Stimulated activated effector memory CD8-positive, alpha-beta T cell treated with anti-CD3 and anti-CD28 coated beads, Interleukin-12 subunit alpha, Interleukin-12 subunit beta, amount 100 ng/mL, for 72 hours (primary cell): ENCODE measurements at regions not wholly inside any gene's neighbourhood (a gene's known extent, or its start where the extent isn't known, plus 50 kb on each side); places are given as distances from the start of the nearest gene placed in this dataset.
A peak's percentile ranks its signal among the peaks of the same experiment; 100 is the strongest.
"Not testable (repeated sequence)": the region's sequence is repeated elsewhere in the genome, so short reads cannot be mapped to it uniquely, and the experiment has no call there.

Experiments
- ATAC-seq: fragments of 150-1000 bp; cut with Tn5 transposase; 2 replicates; pipeline ENCODE4 v1.10.0; 2021
- DNase-seq, 2 donors: peaks; one replicate each; pipeline ENCODE4 v3.0.0; 2021 to 2022; ENCODE audit warnings: low spot score in 2 of 2
- H3K27ac Mint-ChIP-seq: one replicate; pipeline ENCODE4 v1.8.0; 2022; ENCODE audit warnings: mild to moderate bottlenecking, mixed read lengths
- H3K36me3 Mint-ChIP-seq: one replicate; pipeline ENCODE4 v1.8.0; 2022; ENCODE audit warnings: mild to moderate bottlenecking, mixed read lengths
- H3K4me1 Mint-ChIP-seq: one replicate; pipeline ENCODE4 v1.8.0; 2022; ENCODE audit warnings: mixed read lengths
- H3K4me3 Mint-ChIP-seq: one replicate; pipeline ENCODE4 v1.8.0; 2022; ENCODE audit warnings: mild to moderate bottlenecking, mixed read lengths
- H3K9me3 Mint-ChIP-seq: one replicate; pipeline ENCODE4 v1.8.0; 2022; ENCODE audit warnings: mixed read lengths

- no peaks in the 10 kb centered on the region for H3K36me3 Mint-ChIP-seq
- DNase-seq: no peak
- no peaks in the 10 kb centered on the region for H3K4me1 Mint-ChIP-seq
- H3K27ac Mint-ChIP-seq: no peak overlapping the region
- peaks cover 3% of the 10 kb centered on the region for H3K9me3 Mint-ChIP-seq
- ATAC-seq: no peak
- no peak overlapping the region for H3K4me3 Mint-ChIP-seq
Measured at GRCh38 chr2:758073-758820, 81.0 kb upstream of the TMEM18 start.

DNA sequence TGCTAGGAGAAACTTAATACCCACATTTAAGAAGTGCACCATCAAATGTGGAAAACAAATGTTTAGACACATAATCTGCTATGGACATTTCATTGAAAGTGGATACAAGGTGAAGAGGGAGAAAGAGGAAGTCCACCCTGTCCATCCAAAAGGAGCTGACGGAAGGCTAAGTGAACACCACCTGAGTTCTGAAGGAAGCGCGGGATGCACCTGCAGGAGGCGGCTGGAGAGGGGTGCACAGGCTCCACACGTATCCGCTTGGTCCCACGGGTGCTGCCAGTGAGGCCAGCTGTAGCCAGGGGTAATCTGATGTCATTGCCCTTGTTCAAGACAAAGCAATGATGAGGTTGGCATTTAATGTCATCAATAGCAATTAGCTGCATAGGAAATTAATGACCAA is 75.9 kb upstream of the TMEM18 start:
- Mint-ChIP-seq H3K36me3 (no peaks in the 10 kb centered on the region), H3K4me1 (no peaks in the 10 kb centered on the region), H3K9me3 (peaks cover 3% of the 10 kb centered on the region), H3K27ac (no peak overlapping the region), H3K4me3 (no peak overlapping the region)
- ATAC-seq: no peak
- no peak for DNase-seq

DNA sequence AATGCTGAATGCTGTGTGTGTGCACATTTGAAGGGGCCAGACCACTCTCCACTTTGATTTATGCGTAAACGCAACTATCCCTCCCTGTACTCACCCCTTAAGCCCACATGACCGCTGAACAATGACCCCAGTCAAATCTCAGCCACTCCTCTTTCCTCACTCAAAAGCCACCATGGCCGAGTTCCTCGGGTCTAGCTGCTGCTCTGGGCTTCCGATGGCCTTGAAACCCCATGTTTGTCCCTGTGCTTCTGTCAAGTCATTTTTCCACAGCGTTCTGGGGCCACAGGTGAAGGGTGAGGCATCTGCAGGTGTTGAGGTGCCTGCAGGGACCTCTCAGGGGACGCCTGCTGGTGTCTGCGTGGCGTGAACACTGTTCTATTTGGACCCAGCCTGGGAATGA is 74.3 kb upstream of the TMEM18 start:
- DNase-seq (no peak), ATAC-seq (no peak)
- Mint-ChIP-seq H3K27ac (no peak overlapping the region), H3K4me1 (no peaks in the 10 kb centered on the region), H3K9me3 (no peaks in the 10 kb centered on the region), H3K4me3 (no peak overlapping the region), H3K36me3 (no peaks in the 10 kb centered on the region)

DNA sequence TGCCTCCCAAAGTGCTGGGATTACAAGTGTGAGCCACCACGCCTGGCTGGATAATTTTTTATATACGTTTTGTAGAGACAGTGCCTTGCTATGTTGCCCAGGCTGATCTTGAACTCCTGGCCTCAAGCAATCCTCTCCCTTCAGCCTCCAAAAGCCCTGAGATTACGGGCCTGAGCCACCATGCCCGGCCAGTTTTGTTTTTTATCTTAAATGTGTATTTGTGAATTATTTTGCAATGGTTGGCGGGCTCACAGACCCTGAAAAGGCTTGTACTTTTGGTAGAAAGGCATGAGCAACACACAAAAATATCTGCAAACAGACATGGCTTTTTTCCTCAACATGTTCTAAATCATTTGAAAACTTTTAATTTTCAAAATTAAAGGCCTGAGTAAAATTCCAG is 73.4 kb upstream of the TMEM18 start:
- peaks cover under 1% of the 10 kb centered on the region for H3K9me3 Mint-ChIP-seq
- no peak overlapping the region for H3K27ac Mint-ChIP-seq
- DNase-seq (no peak), ATAC-seq (no peak)
- H3K36me3 Mint-ChIP-seq: no peaks in the 10 kb centered on the region
- H3K4me3 Mint-ChIP-seq: no peak overlapping the region
- H3K4me1 Mint-ChIP-seq: no peaks in the 10 kb centered on the region

- Mint-ChIP-seq H3K9me3 (peaks cover 2% of the 10 kb centered on the region), H3K4me3 (no peak overlapping the region), H3K36me3 (no peaks in the 10 kb centered on the region), H3K4me1 (no peaks in the 10 kb centered on the region), H3K27ac (no peak overlapping the region)
- ATAC-seq (no peak), DNase-seq (no peak)
Measured at GRCh38 chr2:747762-748351, 70.7 kb upstream of the TMEM18 start.

DNA sequence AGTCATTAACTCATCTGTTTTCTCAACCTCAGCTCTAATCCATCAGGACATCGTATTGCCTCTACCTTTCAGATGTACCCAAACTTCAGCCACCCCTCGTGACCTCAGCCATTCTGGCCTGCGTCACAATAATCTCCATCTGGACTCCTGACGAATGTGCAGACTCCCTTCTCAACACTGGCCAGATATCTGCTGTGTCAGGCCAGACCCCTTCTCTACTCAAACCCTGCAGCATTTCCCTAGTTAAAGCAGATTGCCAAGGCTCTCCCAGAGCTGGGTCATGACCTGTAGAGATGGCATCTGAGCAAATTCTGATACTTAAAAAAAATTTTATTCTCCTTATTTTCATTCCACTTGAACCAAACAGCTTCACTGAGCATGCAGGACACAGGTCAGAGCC is 69.5 kb upstream of the TMEM18 start:
- Mint-ChIP-seq H3K4me3 (no peak overlapping the region), H3K9me3 (peaks cover 2% of the 10 kb centered on the region), H3K27ac (no peak overlapping the region), H3K4me1 (no peaks in the 10 kb centered on the region), H3K36me3 (no peaks in the 10 kb centered on the region)
- DNase-seq: no peak
- no peak for ATAC-seq

GRCh38 chr2:744088-744487 is 66.9 kb upstream of the TMEM18 start:
- Mint-ChIP-seq H3K9me3 (peaks cover 2% of the 10 kb centered on the region), H3K4me3 (no peak overlapping the region), H3K36me3 (no peaks in the 10 kb centered on the region), H3K27ac (no peak overlapping the region), H3K4me1 (no peaks in the 10 kb centered on the region)
- no peak for ATAC-seq
- DNase-seq: no peak

- DNase-seq (no peak), ATAC-seq (no peak)
- no peaks in the 10 kb centered on the region for H3K4me1 Mint-ChIP-seq
- H3K9me3 Mint-ChIP-seq: peaks cover 2% of the 10 kb centered on the region
- no peaks in the 10 kb centered on the region for H3K36me3 Mint-ChIP-seq
- H3K27ac Mint-ChIP-seq: no peak overlapping the region
- H3K4me3 Mint-ChIP-seq: no peak overlapping the region
Measured at GRCh38 chr2:742221-742620, 65.0 kb upstream of the TMEM18 start.

DNA sequence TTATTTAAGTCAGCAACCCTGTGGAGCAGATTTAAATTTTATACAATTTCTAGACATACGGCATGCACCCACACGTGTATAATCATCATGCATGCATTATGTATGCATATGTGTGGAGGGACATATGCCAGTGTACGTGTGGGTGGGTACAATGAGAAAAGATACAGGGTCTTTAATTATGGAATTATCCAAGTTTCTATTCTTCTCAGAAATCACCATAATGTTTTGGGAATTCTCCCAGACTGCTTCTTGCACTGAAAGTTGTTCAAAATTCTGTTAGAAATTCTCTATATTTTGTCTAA is 63.9 kb upstream of the TMEM18 start:
- DNase-seq (no peak), ATAC-seq (no peak)
- no peaks in the 10 kb centered on the region for H3K4me1 Mint-ChIP-seq
- H3K27ac Mint-ChIP-seq: no peak overlapping the region
- H3K9me3 Mint-ChIP-seq: peaks cover 2% of the 10 kb centered on the region
- H3K4me3 Mint-ChIP-seq: peak overlapping the region; percentile 59
- no peaks in the 10 kb centered on the region for H3K36me3 Mint-ChIP-seq

DNA sequence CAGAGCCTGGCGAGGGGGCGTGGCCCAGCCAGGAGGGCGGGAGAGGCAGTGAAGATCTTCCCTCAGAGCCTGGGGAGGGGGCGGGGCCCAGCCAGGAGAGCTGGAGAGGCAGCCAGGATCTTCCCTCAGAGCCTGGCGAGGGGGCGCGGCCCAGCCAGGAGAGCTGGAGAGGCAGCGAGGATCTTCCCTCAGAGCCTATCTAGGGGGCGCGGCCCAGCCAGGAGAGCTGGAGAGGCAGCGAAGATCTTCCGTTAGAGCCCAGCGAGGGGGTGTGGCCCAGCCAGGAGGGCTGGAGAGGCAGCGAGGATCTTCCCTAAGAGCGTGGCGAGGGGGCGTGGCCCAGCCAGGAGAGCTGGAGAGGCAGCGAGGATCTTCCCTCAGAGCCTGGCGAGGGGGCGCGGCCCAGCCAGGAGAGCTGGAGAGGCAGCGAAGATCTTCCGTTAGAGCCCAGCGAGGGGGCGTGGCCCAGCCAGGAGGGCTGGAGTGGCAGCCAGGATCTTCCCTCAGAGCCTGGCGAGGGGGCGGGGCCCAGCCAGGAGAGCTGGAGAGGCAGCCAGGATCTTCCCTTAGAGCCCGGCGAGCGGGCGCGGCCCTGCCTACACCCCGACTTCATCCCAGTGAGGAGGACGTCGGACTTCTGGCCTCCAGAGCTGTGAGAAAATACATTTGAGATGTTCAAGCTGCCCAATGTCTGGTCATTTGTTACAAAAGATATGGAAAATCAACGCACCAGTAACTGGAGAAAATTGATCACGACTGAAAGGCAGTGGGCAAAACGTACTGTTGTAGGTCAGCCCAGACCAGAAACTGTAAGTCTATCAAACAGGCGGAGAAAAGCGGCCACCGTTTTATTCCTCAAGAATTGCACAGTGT is 63.4 kb upstream of the TMEM18 start:
- H3K36me3 Mint-ChIP-seq, ATAC-seq, H3K27ac Mint-ChIP-seq, H3K9me3 Mint-ChIP-seq, H3K4me1 Mint-ChIP-seq, DNase-seq: not testable (repeated sequence)
- H3K4me3 Mint-ChIP-seq: peak overlapping the region; percentile 59

DNA sequence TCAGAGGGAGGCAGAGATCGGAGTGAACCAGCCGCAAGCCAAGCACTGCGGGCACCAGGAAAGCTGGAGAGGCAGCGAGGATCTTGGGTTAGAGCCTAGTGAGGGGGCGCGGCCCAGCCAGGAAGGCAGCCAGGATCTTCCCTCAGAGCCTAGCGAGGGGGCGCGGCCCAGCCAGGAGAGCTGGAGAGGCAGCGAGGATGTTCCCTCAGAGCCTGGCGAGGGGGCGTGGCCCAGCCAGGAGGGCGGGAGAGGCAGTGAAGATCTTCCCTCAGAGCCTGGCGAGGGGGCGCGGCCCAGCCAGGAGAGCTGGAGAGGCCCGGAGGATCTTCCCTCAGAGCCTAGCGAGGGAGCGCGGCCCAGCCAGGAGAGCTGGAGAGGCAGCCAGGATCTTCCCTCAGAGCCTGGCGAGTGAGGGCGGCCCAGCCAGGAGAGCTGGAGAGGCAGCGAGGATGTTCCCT is 62.7 kb upstream of the TMEM18 start:
- not testable (repeated sequence) for ATAC-seq, H3K27ac Mint-ChIP-seq, H3K36me3 Mint-ChIP-seq, DNase-seq, H3K9me3 Mint-ChIP-seq, H3K4me1 Mint-ChIP-seq
- H3K4me3 Mint-ChIP-seq: peak overlapping the region; percentile 59

DNA sequence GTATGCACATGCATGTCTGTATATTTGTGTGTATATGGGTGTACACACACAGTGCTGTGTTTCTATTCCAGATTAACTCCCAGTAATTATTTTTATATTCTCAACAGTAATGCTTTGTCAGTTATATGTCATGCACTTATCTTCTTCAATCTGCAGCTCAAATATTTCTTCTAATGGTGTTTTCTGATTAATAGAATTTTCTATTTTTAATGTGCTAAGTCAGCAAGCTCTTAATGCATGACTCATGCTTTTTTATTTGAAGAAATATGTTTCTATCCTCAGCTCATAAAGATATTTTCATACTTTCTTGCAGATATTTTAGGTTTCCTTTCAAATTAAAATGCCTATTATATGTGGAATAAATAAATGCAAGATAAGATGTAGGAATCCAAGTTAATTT is 59.7 kb upstream of the TMEM18 start:
- Mint-ChIP-seq H3K4me1 (no peaks in the 10 kb centered on the region), H3K27ac (no peak overlapping the region), H3K4me3 (no peak overlapping the region), H3K36me3 (no peaks in the 10 kb centered on the region), H3K9me3 (no peaks in the 10 kb centered on the region)
- ATAC-seq (no peak), DNase-seq (no peak)

DNA sequence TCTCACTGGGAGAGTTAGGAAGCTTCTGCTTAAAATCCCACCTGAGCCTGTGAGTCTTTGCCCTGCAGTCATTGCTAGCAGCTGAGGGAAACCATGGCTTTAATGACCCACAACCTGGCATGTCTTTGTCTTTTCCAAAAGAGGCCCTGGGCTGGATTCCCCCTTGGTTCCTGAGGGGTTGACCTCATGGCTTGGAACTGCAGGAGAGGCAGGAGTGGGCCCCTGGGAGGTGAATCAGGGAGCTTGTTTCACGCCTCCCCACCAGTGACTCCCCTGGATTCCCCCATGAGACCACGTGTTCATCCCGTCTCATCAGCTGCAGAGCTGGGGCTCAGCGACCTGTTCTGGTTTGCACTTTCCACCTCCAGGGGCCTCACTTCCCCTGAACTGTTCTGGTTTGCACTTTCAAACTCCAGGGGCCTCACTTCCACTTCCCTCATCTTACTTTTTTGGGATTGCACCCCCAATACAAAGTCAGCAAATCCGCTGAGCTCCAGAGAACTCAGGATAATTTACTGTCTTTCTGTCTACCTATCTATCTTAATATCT is 58.5 kb upstream of the TMEM18 start:
- Mint-ChIP-seq H3K36me3 (no peaks in the 10 kb centered on the region), H3K4me1 (no peaks in the 10 kb centered on the region), H3K9me3 (no peaks in the 10 kb centered on the region), H3K27ac (no peak overlapping the region), H3K4me3 (no peak overlapping the region)
- DNase-seq (no peak), ATAC-seq (no peak)

GRCh38 chr2:734496-734895 is 57.3 kb upstream of the TMEM18 start:
- ATAC-seq (no peak), DNase-seq (no peak)
- H3K27ac Mint-ChIP-seq: no peak overlapping the region
- no peaks in the 10 kb centered on the region for H3K36me3 Mint-ChIP-seq
- no peaks in the 10 kb centered on the region for H3K9me3 Mint-ChIP-seq
- no peak overlapping the region for H3K4me3 Mint-ChIP-seq
- no peaks in the 10 kb centered on the region for H3K4me1 Mint-ChIP-seq

DNA sequence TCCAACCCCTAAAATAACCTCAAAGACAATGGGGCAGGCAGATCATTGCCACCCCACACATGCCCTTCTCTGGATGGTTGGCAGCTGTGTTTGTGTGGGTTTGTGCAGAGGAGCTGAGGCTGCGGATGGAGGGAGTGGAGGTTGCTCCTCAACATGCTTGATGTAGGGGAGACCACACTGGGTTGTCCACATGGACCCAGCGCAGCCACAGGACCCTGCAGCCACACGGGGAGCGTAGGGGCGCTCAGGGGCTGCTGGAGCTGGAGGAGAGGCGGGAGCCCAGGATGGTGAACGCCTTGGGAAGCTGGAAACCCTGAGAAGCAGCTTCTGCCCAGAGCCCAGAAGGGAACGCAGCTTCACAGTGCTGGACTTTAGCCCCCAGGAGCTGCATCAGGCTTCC is 56.3 kb upstream of the TMEM18 start:
- ATAC-seq: no peak
- Mint-ChIP-seq H3K36me3 (no peaks in the 10 kb centered on the region), H3K9me3 (no peaks in the 10 kb centered on the region), H3K4me3 (no peak overlapping the region), H3K27ac (no peak overlapping the region), H3K4me1 (no peaks in the 10 kb centered on the region)
- DNase-seq: no peak

GRCh38 chr2:733001-733400 is 55.8 kb upstream of the TMEM18 start:
- no peak for ATAC-seq
- no peak overlapping the region for H3K27ac Mint-ChIP-seq
- no peak overlapping the region for H3K4me3 Mint-ChIP-seq
- no peaks in the 10 kb centered on the region for H3K36me3 Mint-ChIP-seq
- no peaks in the 10 kb centered on the region for H3K9me3 Mint-ChIP-seq
- H3K4me1 Mint-ChIP-seq: peaks cover 2% of the 10 kb centered on the region
- DNase-seq: no peak
